ENCODE measurements at regions not wholly inside any gene's neighbourhood (a gene's known extent, or its start where the extent isn't known, plus 50 kb on each side); places are given as distances from the start of the nearest gene placed in this dataset.

- Histone ChIP-seq H3K9me3 (no peaks in the 10 kb centered on the region), H3K27ac (no peak overlapping the region), H3K4me3 (no peak overlapping the region), H3K36me3 (no peaks in the 10 kb centered on the region), H3K4me1 (no peaks in the 10 kb centered on the region), H3K27me3 (no peaks in the 10 kb centered on the region)
- TF ChIP-seq CTCF (IDR thresholded peaks at IDR 0.05) = no peak
- intact Hi-C loops (cut with DNase I; ENCODE audit: low total_unique reads) = no loop called here
- DNase-seq = no peak
Measured at GRCh38 chr4:107215222-107215621, 179.1 kb upstream of the DKK2 start.

DNA sequence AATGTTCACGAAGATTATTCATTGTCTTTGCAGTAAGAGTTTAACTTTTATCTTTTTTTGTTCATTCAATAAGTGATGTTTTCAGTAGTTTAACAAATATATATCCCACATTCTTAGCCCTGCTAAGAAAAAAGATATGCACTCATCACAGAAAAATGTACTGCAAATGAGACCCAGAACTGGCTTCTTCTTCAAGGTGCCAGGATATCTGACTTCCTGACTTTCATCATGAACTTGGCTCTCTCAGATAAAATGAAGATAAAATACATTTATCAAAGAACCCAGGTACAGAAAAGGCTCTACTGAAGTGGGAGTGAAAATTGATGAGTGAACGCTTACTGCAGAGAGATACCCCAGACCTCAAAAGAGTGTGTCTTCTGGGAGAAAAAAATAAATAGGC, 177.8 kb upstream of the DKK2 start:
- no peak for DNase-seq
- intact Hi-C loops (cut with DNase I; ENCODE audit: low total_unique reads) = no loop called here
- no peak overlapping the region for H3K27ac ChIP-seq
- no peaks in the 10 kb centered on the region for H3K9me3 ChIP-seq
- no peaks in the 10 kb centered on the region for H3K36me3 ChIP-seq
- TF ChIP-seq CTCF (IDR thresholded peaks at IDR 0.05) = no peak
- H3K4me1 ChIP-seq = no peaks in the 10 kb centered on the region
- H3K4me3 ChIP-seq = no peak overlapping the region
- H3K27me3 ChIP-seq = no peaks in the 10 kb centered on the region

GRCh38 chr4:107213410-107213809, 177.3 kb upstream of the DKK2 start:
- Histone ChIP-seq H3K9me3 (no peaks in the 10 kb centered on the region), H3K36me3 (no peaks in the 10 kb centered on the region), H3K4me1 (no peaks in the 10 kb centered on the region), H3K27me3 (no peaks in the 10 kb centered on the region), H3K27ac (no peak overlapping the region), H3K4me3 (no peak overlapping the region)
- intact Hi-C loops (cut with DNase I; ENCODE audit: low total_unique reads) = no loop called here
- no peak for DNase-seq
- no peak for TF ChIP-seq CTCF (IDR thresholded peaks at IDR 0.05)

GRCh38 chr4:107212565-107212964, 176.5 kb upstream of the DKK2 start:
- Histone ChIP-seq H3K36me3 (no peaks in the 10 kb centered on the region), H3K4me1 (no peaks in the 10 kb centered on the region), H3K27ac (no peak overlapping the region), H3K27me3 (no peaks in the 10 kb centered on the region), H3K9me3 (no peaks in the 10 kb centered on the region), H3K4me3 (no peak overlapping the region)
- TF ChIP-seq CTCF (IDR thresholded peaks at IDR 0.05) = no peak
- intact Hi-C loops (cut with DNase I; ENCODE audit: low total_unique reads) = no loop called here
- DNase-seq = no peak

DNA sequence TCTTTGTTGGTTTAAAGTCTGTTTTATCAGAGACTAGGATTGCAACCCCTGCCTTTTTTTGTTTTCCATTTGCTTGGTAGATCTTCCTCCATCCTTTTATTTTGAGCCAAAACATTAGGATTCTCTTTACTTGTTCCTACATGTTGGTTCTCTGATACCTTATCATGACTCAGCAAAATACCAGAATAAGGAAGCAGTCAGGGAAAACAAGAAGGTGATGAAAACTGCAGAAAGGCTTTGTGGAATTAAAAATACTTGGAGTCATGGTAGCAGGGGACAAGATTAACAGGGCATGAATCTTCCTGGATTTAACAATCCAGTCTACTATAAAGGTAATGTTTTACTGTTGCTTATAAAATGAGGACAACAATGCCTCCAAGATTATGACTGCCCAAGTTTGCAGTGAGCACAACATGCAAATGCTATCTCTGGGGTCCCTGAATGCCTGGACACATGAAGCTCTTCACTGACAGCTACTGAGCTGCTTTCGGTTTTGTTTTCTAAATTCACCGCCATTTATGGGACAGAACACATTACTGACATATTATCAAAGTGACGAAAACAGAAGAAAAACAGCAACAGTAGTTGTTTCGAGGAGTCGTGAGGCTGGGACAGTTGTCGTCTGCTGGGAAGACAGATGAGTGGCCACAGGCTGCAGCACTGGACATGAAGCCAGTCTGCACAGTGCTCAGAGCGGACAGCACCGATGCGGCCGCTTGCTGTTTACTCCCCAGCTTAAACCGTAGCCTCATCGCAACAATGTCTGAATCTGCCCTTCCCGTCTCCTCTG, 174.5 kb upstream of the DKK2 start:
- intact Hi-C loops (cut with DNase I; ENCODE audit: low total_unique reads) = no loop called here
- peak overlapping the region; percentile 36 to 41 for H3K4me3 ChIP-seq
- H3K4me1 ChIP-seq = no peaks in the 10 kb centered on the region
- no peak for TF ChIP-seq CTCF (IDR thresholded peaks at IDR 0.05)
- H3K27me3 ChIP-seq = no peaks in the 10 kb centered on the region
- no peaks in the 10 kb centered on the region for H3K36me3 ChIP-seq
- H3K27ac ChIP-seq = no peak overlapping the region
- no peak for DNase-seq
- no peaks in the 10 kb centered on the region for H3K9me3 ChIP-seq
